ENCODE measurements at regions not wholly inside any gene's neighbourhood (a gene's known extent, or its start where the extent isn't known, plus 50 kb on each side); places are given as distances from the start of the nearest gene placed in this dataset.
"Not testable (repeated sequence)": the region's sequence is repeated elsewhere in the genome, so short reads cannot be mapped to it uniquely, and the experiment has no call there.

GRCh38 chr5:67552773-67553172 lies 356.2 kb upstream of the CD180 start:
- Mint-ChIP-seq H3K4me3 (no peak overlapping the region), H3K4me1 (ENCODE audit: low read depth) (peaks cover 5% of the 10 kb centered on the region), H3K27ac (no peak overlapping the region), H3K9me3 (no peaks in the 10 kb centered on the region), H3K27me3 (ENCODE audit: low read depth) (no peaks in the 10 kb centered on the region), H3K36me3 (ENCODE audit: low read depth) (no peaks in the 10 kb centered on the region)
- DNase-seq (ENCODE audit: low spot score): no peak

GRCh38 chr5:67549947-67550346 lies 353.3 kb upstream of the CD180 start:
- no peak overlapping the region for H3K4me3 Mint-ChIP-seq
- H3K36me3 Mint-ChIP-seq (ENCODE audit: low read depth): no peaks in the 10 kb centered on the region
- peaks cover 5% of the 10 kb centered on the region for H3K4me1 Mint-ChIP-seq (ENCODE audit: low read depth)
- H3K27me3 Mint-ChIP-seq (ENCODE audit: low read depth): no peaks in the 10 kb centered on the region
- no peak for DNase-seq (ENCODE audit: low spot score)
- no peaks in the 10 kb centered on the region for H3K9me3 Mint-ChIP-seq
- H3K27ac Mint-ChIP-seq: no peak overlapping the region

GRCh38 chr5:67549296-67549618 lies 352.7 kb upstream of the CD180 start:
- no peaks in the 10 kb centered on the region for H3K36me3 Mint-ChIP-seq (ENCODE audit: low read depth)
- peaks cover 5% of the 10 kb centered on the region for H3K4me1 Mint-ChIP-seq (ENCODE audit: low read depth)
- no peak overlapping the region for H3K27ac Mint-ChIP-seq
- no peaks in the 10 kb centered on the region for H3K27me3 Mint-ChIP-seq (ENCODE audit: low read depth)
- no peak for DNase-seq (ENCODE audit: low spot score)
- no peak overlapping the region for H3K4me3 Mint-ChIP-seq
- no peaks in the 10 kb centered on the region for H3K9me3 Mint-ChIP-seq

DNA sequence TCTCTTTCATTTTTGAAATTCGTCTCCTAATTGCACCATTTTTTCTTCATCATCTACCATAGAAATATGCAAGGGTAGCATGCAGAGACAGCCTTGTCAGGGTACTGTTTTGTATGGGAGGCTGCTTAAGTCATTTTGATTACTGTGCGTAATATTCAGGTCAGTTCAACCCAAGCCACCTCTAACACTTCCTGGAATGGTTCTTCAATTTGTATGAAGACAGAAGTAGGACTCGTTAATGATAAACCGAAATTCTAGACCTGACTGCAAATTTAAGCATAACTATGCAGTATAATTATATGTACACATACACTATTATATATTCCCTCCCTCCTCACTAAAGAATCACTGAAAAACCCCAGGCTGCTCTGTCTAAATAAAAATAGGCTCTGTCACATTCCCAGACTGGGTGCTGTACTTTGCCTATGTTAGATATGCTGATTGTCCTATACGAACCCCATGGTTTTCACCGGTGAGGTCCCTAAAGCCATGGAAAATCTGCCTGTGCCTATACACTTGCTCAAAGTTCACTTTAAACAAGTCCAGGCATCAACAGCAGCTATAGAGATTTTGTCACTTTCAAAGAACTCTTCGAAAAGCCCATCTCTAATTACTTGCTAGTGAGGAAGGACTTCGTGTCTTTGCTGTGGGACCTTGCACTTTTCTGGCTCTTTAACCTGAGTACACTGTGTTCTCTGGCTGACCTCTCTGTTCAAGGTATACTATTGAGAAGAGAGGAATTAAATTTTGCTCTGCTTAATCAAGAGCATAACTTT lies 352.1 kb upstream of the CD180 start:
- peaks cover 5% of the 10 kb centered on the region for H3K4me1 Mint-ChIP-seq (ENCODE audit: low read depth)
- H3K27me3 Mint-ChIP-seq (ENCODE audit: low read depth): no peaks in the 10 kb centered on the region
- no peak overlapping the region for H3K27ac Mint-ChIP-seq
- no peaks in the 10 kb centered on the region for H3K9me3 Mint-ChIP-seq
- H3K4me3 Mint-ChIP-seq: peak overlapping the region; percentile 19
- no peaks in the 10 kb centered on the region for H3K36me3 Mint-ChIP-seq (ENCODE audit: low read depth)
- DNase-seq (ENCODE audit: low spot score): no peak

DNA sequence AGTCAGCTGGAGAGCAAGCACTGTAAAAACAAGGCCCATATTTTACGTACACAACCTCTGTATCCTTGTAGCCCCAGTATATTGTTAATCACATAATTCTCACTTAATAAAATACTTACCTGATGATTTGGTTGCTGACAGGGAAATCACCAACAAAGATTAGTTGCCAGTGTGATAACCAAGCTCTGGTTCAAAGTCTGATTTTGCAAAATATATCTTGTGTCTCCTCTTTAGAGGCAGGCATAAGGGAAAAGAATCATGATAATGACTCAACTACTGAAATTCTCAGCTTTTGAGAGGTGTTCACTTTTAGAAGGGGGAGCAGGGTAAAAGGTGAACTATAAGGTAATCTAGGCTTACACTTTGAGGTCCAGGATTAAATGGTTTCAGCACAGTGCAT lies 351.1 kb upstream of the CD180 start:
- Mint-ChIP-seq H3K4me3 (no peak overlapping the region), H3K27me3 (ENCODE audit: low read depth) (no peaks in the 10 kb centered on the region), H3K27ac (no peak overlapping the region), H3K4me1 (ENCODE audit: low read depth) (peaks cover 5% of the 10 kb centered on the region), H3K36me3 (ENCODE audit: low read depth) (no peaks in the 10 kb centered on the region), H3K9me3 (no peaks in the 10 kb centered on the region)
- DNase-seq (ENCODE audit: low spot score): no peak

GRCh38 chr5:67544942-67545341 lies 348.3 kb upstream of the CD180 start:
- H3K27me3 Mint-ChIP-seq (ENCODE audit: low read depth); H3K4me3 Mint-ChIP-seq; H3K27ac Mint-ChIP-seq; H3K9me3 Mint-ChIP-seq; H3K4me1 Mint-ChIP-seq (ENCODE audit: low read depth); DNase-seq (ENCODE audit: low spot score); H3K36me3 Mint-ChIP-seq (ENCODE audit: low read depth): not testable (repeated sequence)

DNA sequence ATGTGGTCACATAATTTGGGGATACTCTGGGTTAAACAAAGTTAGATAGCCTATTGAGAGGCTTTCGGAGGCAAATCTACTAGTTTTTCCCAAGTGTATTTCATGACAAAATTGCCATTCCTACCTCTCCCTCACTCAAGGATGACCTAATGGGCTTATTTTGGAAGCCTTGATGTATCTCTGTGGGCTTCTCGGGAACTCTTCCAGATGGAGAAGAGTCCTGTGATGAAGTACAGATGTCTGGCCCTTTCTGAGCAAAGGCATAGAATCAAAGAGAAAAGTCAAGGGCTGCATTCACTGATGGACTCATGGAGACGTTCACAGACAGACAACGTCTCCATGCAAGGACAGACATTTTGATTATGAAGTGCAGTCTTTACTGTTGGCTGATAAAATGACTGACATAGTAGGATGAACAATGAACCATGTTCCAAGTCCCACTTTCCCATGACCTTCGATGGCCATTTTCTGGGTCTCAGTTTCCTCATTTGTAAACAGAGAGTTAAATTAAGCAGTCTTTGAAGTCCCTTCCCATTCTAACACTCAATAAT lies 347.2 kb upstream of the CD180 start:
- H3K4me3 Mint-ChIP-seq: no peak overlapping the region
- H3K27me3 Mint-ChIP-seq (ENCODE audit: low read depth): no peaks in the 10 kb centered on the region
- H3K36me3 Mint-ChIP-seq (ENCODE audit: low read depth): no peaks in the 10 kb centered on the region
- H3K9me3 Mint-ChIP-seq: no peaks in the 10 kb centered on the region
- no peak for DNase-seq (ENCODE audit: low spot score)
- peaks cover 4% of the 10 kb centered on the region for H3K4me1 Mint-ChIP-seq (ENCODE audit: low read depth)
- no peak overlapping the region for H3K27ac Mint-ChIP-seq

DNA sequence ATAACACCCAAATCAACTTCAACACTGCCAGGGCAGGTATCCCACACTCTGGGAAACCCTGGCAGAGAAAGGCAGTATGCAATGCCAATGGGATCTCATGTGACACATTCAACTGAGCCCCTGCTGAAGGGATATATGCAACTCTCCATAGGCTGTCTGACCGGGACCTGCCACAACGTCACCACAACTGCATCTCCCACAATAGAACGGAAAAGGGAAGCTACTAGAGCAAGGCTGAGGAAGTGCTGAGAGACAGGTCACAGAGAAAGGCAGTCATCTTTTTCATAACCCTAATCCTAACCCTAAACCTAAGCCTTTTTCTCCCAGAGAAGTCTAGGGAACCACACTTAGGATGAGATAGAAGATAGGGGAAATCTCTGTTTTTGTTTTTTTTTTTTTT lies 345.9 kb upstream of the CD180 start:
- Mint-ChIP-seq H3K4me3 (no peak overlapping the region), H3K9me3 (no peaks in the 10 kb centered on the region), H3K27ac (no peak overlapping the region)

DNA sequence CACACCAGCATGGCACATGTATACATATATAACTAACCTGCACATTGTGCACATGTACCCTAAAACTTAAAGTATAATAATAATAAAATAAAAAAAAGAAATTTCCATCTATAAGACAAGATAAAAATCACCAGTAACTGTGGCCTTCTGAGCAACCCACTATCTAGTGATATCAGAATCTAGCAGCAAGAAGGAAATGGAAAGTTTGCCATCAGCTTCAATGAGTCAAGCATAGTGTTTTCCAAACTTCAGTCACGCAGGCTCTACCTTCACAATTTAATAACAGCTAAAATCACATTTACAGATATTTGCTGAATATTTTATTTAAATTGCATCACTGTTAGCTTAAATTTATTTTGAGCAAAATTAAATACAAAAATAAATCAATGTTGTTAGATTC lies 345.3 kb upstream of the CD180 start:
- Mint-ChIP-seq H3K9me3 (no peaks in the 10 kb centered on the region), H3K4me1 (ENCODE audit: low read depth) (no peaks in the 10 kb centered on the region), H3K4me3 (no peak overlapping the region), H3K27me3 (ENCODE audit: low read depth) (no peaks in the 10 kb centered on the region), H3K36me3 (ENCODE audit: low read depth) (no peaks in the 10 kb centered on the region), H3K27ac (no peak overlapping the region)
- DNase-seq (ENCODE audit: low spot score): no peak

More for the DNA sequence above, 345.9 kb upstream of the CD180 start:
- Mint-ChIP-seq H3K27me3 (ENCODE audit: low read depth) (no peaks in the 10 kb centered on the region), H3K36me3 (ENCODE audit: low read depth) (no peaks in the 10 kb centered on the region), H3K4me1 (ENCODE audit: low read depth) (no peaks in the 10 kb centered on the region)
- no peak for DNase-seq (ENCODE audit: low spot score)

- Mint-ChIP-seq H3K36me3 (ENCODE audit: low read depth) (no peaks in the 10 kb centered on the region), H3K27me3 (ENCODE audit: low read depth) (no peaks in the 10 kb centered on the region), H3K4me1 (ENCODE audit: low read depth) (no peaks in the 10 kb centered on the region), H3K9me3 (no peaks in the 10 kb centered on the region), H3K4me3 (no peak overlapping the region), H3K27ac (no peak overlapping the region)
- no peak for DNase-seq (ENCODE audit: low spot score)
Measured at GRCh38 chr5:67538855-67539506, 342.4 kb upstream of the CD180 start.

- Mint-ChIP-seq H3K9me3 (no peaks in the 10 kb centered on the region), H3K36me3 (ENCODE audit: low read depth) (no peaks in the 10 kb centered on the region), H3K4me1 (ENCODE audit: low read depth) (no peaks in the 10 kb centered on the region), H3K4me3 (no peak overlapping the region), H3K27ac (no peak overlapping the region), H3K27me3 (ENCODE audit: low read depth) (peaks cover 3% of the 10 kb centered on the region)
- DNase-seq (ENCODE audit: low spot score): no peak
Measured at GRCh38 chr5:67537439-67538148, 341.0 kb upstream of the CD180 start.

GRCh38 chr5:67536866-67537265 lies 340.3 kb upstream of the CD180 start:
- H3K9me3 Mint-ChIP-seq: no peaks in the 10 kb centered on the region
- no peaks in the 10 kb centered on the region for H3K4me1 Mint-ChIP-seq (ENCODE audit: low read depth)
- H3K27ac Mint-ChIP-seq: no peak overlapping the region
- H3K36me3 Mint-ChIP-seq (ENCODE audit: low read depth): no peaks in the 10 kb centered on the region
- H3K4me3 Mint-ChIP-seq: no peak overlapping the region
- H3K27me3 Mint-ChIP-seq (ENCODE audit: low read depth): peaks cover 3% of the 10 kb centered on the region
- DNase-seq (ENCODE audit: low spot score): no peak

- no peak overlapping the region for H3K27ac Mint-ChIP-seq
- no peaks in the 10 kb centered on the region for H3K4me1 Mint-ChIP-seq (ENCODE audit: low read depth)
- H3K9me3 Mint-ChIP-seq: peaks cover 11% of the 10 kb centered on the region
- peaks cover 3% of the 10 kb centered on the region for H3K27me3 Mint-ChIP-seq (ENCODE audit: low read depth)
- no peak for DNase-seq (ENCODE audit: low spot score)
- no peak overlapping the region for H3K4me3 Mint-ChIP-seq
- H3K36me3 Mint-ChIP-seq (ENCODE audit: low read depth): no peaks in the 10 kb centered on the region
Measured at GRCh38 chr5:67530609-67531255, 334.1 kb upstream of the CD180 start.

DNA sequence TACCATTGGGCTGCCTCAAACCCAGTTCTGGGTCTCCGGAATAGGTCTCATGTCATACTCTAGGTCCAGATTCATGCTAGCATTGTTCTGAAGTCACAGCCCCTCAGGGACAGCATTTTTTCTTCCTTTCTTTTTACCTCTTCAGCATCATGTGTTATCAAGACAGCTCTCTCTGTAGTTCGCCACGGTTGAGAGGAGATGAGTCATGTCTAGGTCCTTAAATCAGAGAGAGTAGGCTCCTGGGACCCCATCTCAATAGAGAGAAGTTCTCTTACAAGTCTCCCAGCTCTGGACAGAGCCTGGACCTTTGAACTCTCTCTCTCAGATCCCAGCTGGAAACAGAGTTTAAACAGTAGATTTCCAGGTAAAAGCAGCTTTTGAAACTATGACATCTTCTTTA lies 332.4 kb upstream of the CD180 start:
- H3K27me3 Mint-ChIP-seq (ENCODE audit: low read depth): peaks cover 3% of the 10 kb centered on the region
- no peaks in the 10 kb centered on the region for H3K36me3 Mint-ChIP-seq (ENCODE audit: low read depth)
- no peak overlapping the region for H3K4me3 Mint-ChIP-seq
- H3K4me1 Mint-ChIP-seq (ENCODE audit: low read depth): no peaks in the 10 kb centered on the region
- H3K9me3 Mint-ChIP-seq: peaks cover 15% of the 10 kb centered on the region
- H3K27ac Mint-ChIP-seq: no peak overlapping the region
- no peak for DNase-seq (ENCODE audit: low spot score)

All from T-helper 2 cell treated with Interferon-gamma antibody and Interleukin-4, amounts not matched to agents 5 μg/mL and 100 μg/mL, for 36 hours (primary cell).